ENCODE measurements at regions not wholly inside any gene's neighbourhood (a gene's known extent, or its start where the extent isn't known, plus 50 kb on each side); places are given as distances from the start of the nearest gene placed in this dataset.

GRCh38 chrX:55816023-55816422 lies 98.5 kb downstream of the RRAGB start:
- TF ChIP-seq ZNF431 (CRISPR knock-in tag; IDR thresholded peaks at IDR 0.05) (no peak), BMI1 (IDR thresholded peaks at IDR 0.05; ENCODE audit: low read length) (no peak), BRD4 (IDR thresholded peaks at IDR 0.05) (no peak), ZKSCAN8 (CRISPR knock-in tag; IDR thresholded peaks at IDR 0.05) (no peak), MITF (IDR thresholded peaks at IDR 0.05) (no peak), HNRNPK (IDR thresholded peaks at IDR 0.05; ENCODE audit: low read depth, low read length, poor library complexity, severe bottlenecking) (no peak), ZBTB5 (IDR thresholded peaks at IDR 0.05) (no peak)
- FAIRE-seq (no peak), ATAC-seq (no peak), DNase-seq (ENCODE audit: extremely low read depth in 1 of 4, low spot score in 3 of 4) (no peak)
- CTCF ChIA-PET (ENCODE audit: low intra/inter-chr PET ratio): no interaction called here
- intact Hi-C loops (cut with micrococcal nuclease) (no loop called here), in situ Hi-C loops (cut with MboI) (no loop called here)
- BruUV-seq (replicated peaks): no TSS peak
- Histone ChIP-seq H3K9me3 (replicated peaks; ENCODE audit: control insufficient read depth, insufficient read depth, low read depth, low read length) (no peaks in the 10 kb centered on the region), H3K4me3 (no peak overlapping the region), H3K9ac (ENCODE audit: insufficient read depth in 1 of 2, low read depth in 2 of 2, low read length in 2 of 2) (no peak overlapping the region), H4K20me1 (replicated peaks; ENCODE audit: control insufficient read depth, insufficient read depth, low read length) (no peaks in the 10 kb centered on the region), H3K4me2 (ENCODE audit: insufficient read depth, low read length) (no peak overlapping the region), H3K27ac (ENCODE audit: extremely low read depth, low read depth, low read length) (no peak overlapping the region), H3K79me2 (ENCODE audit: control insufficient read depth, insufficient read depth, low read length) (no peaks in the 10 kb centered on the region), H3K4me1 (replicated peaks in 1 of 2; ENCODE audit: control insufficient read depth in 2 of 2, insufficient read depth in 2 of 2, low read length in 2 of 2) (no peaks in the 10 kb centered on the region; a peak in 1 of 5 replicates), H3K9me1 (ENCODE audit: control insufficient read depth, insufficient read depth, low read length) (no peaks in the 10 kb centered on the region), H3K36me3 (ENCODE audit: control insufficient read depth, insufficient read depth, low read length) (no peaks in the 10 kb centered on the region), H2AFZ (ENCODE audit: low read depth, low read length) (no peak overlapping the region), H3K27me3 (ENCODE audit: control insufficient read depth in 2 of 2, insufficient read depth in 2 of 2, low read length in 2 of 2) (no peaks in the 10 kb centered on the region)
- WGBS (ENCODE audit: insufficient coverage, low coverage, missing lambda C conversion rate): 0% methylated on average over 2 of the region's 2 CpGs
- POLR2A ChIA-PET: no interaction called here

Measured in K562 (cell line).